T-helper 2 cell treated with Interferon-gamma antibody and Interleukin-4, amounts not matched to agents 100 ng/mL and 5 ng/mL, for 36 hours (primary cell): ENCODE measurements at regions not wholly inside any gene's neighbourhood (a gene's known extent, or its start where the extent isn't known, plus 50 kb on each side); places are given as distances from the start of the nearest gene placed in this dataset.
"Not testable (repeated sequence)": the region's sequence is repeated elsewhere in the genome, so short reads cannot be mapped to it uniquely, and the experiment has no call there.

Experiments used
- intact Hi-C: fragments of 100-400 bp; cut with micrococcal nuclease; formaldehyde crosslinking; loops from one replicate; pipeline ENCODE4 v1.15.1; 2023

DNA sequence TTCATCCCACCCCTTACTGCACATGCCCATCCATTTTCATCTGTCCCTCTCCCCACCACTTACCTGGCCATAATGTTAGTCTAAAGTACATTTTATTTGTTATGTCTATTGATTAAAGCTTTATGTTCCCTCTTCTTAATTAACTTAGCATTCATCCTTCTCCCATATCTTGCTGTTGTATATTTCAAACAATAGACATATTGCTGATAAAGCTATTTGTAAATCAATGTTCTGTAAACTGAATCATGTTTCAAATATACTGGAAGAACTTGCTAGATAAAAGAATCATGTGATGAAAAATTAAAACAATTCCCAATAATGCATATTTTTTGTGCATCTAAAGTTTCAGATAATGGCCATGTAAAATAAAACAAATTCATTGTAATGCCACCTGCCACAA, 249.2 kb downstream of the IGSF11 start:
- intact Hi-C loops: no loop called here

DNA sequence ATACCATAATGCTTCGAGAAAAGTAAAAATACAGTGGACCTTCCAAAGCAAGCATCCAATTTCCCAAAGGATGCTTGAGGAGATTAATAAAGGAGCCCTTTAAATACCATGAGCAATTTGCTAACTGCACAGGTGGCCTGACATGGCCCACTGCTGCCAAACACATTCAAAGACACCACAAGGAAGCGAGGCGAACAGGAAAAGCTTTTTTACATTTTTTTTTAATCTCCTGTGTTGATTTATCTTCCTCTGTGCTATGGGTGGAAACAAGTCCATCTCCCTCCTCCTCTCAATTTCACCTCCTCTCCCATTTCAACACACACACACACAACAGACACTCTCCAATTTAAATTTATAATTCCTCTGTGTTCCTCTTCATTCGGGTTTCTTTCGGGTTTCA, 243.4 kb downstream of the IGSF11 start:
- intact Hi-C loops: no loop called here

DNA sequence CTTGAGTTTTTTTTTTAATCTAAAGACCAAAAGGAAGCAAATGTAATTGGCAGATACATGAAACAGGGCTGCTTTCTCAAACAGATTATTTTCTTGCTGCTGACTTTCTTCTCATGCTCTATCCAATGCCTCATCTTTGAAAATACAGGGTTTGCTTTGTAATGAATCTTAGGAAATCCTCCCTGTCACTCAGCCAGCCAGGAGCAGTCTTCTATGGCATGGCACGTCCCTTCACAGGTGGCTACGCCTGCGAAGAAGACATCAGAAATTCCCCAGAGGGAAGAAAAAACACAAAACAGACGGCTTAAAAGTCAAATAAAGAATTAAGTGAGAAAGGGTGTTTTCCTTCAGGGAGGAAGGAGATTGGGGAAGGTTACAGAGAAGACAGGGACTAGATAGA, 242.5 kb downstream of the IGSF11 start:
- intact Hi-C loops: no loop called here

DNA sequence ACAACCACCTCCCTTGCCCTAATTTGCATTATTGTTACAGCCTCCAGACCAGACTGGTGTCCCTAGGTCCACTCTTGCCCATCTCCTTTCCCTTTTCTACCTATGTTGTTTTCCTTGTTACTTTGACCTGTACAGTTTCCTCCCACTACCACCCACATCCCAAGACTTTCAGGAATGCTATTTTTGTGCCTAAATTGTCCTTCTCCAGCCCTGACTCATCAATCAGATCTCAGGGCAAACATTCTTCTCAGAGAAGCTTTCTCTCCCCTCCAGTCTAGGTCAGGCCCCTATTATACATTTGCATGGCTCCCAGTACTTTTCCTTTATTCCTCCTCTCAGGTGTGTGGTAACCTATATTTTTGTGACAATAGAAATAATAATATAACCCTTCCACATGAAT, 241.5 kb downstream of the IGSF11 start:
- intact Hi-C loops: no loop called here

DNA sequence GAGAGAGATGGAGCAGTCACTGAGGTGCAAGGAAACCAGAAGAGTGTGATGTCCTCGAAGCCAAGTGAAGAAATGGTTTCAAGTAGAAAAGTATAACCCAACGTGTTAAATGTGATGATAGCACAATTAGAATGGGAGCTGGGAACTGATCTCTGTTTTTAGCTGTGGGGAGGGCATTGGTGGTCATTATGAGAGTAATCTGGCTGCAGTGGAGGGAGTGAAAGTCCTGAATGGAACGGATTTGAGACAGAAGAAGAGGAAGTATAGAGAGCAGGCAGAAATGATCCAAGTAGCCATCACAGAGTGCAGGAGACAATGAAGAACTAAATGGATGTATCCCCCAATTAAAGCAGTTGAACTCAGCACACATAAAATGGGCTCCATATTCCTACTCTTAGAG, 235.3 kb downstream of the IGSF11 start:
- intact Hi-C loops: no loop called here

DNA sequence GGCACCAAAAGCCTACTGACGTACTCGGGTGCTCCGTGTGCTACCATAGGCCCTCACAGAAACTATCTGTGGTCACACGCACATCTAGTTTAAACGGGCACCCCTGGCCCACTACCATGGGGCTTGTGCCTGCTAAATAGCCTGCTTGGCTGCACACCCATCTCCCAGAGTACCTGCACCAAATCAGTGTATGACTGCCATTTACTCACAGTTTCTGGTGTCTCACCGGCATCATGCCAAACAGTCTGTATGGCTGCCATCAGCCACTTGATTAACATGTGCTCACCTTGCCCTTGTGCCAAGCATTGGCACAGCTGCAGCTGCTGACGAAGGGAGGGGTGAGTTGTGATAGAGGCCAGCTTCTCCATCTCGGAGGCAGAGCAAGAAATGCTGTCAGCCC, 232.7 kb downstream of the IGSF11 start:
- intact Hi-C loops: no loop called here

DNA sequence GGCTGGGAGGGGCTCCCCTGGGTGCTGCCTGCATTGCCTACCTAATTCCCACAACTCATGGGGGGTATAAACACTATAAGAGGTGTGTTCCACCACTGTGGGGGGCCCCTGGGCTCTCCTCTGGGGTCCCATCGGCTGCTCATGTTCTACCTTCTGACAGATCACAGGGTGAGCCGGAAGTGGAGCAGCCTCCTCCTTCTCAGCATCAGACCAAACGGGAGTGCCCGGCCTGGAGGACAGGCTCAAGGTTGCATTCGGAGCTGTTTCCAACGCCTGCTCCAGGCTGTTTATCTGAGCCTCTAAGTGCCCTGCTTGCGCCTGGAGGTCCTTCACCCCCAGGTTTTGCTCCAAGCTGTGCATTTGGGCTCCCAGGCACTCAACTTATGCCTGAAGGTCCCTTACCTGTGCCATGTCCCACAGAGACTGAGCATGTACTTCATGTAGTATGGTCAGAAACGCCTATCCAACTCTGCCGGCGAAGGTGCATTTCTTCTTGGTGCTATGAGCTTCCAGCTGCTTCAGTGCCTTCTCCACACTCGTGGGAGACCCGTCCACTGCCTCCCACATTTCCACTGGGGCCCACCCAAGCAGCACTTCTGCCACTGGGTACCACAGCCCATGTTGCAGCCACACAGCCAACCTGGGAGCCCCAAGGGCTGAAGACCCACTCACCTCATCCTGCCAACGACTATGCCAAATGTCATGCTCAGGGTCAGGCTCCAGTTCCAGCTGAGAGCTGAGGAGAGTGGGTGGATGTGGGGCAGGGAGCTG, 232.1 kb downstream of the IGSF11 start:
- intact Hi-C loops: no loop called here

DNA sequence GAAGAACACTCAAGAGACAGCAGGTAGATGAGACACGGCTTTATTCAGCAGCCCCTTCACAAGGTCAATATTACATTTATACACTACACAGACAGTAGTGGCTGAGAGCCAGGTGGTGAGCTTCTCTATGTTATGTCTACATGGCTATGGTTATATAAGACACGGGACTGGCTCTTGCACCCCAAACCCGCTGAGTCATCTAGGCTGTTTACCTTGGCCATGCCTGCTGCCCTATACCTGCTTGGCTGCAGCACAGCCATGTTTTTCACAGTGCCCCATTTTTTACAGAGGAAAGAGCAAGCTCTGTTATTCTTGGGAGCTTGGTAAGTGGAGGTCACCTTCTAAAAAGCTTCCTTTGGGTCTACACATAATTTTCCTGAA, 231.6 kb downstream of the IGSF11 start:
- intact Hi-C loops: no loop called here

DNA sequence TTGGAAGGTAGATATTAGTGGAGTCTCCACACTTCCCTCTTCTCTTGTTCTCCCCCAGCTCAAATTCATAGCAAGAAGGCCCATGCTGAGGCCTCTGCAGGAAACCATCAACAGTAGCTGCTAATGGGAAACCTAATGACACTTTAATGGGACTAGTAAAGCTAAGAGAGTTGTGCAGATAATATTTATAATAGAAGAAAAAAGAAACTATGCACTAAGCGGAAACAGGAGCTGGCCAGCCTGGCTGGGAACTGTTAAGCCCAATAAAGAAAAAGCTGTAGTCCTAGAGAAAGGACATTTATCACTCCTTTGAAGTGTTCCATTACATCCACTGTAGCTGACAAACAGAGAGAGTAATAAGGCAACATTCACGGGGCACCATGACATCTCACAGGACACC, 229.6 kb downstream of the IGSF11 start:
- intact Hi-C loops: no loop called here

DNA sequence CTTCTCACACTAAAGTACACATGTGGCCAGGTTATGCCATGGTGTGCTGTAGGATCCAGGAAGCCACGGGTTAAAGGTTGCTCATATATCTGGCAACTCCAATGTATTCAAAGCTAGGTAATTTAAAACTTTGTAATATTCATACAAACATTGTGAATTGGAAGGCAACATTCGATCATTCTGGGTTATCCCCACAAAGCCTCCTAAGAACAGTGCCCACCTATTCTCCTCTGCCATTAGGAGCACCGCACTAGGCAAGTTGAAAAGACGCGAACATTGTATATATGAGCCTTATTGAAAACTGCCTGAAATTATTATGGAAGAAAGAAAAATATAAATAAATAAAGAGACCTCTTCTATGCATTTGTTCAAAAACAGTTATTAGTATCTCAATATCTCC, 228.2 kb downstream of the IGSF11 start:
- intact Hi-C loops: no loop called here

DNA sequence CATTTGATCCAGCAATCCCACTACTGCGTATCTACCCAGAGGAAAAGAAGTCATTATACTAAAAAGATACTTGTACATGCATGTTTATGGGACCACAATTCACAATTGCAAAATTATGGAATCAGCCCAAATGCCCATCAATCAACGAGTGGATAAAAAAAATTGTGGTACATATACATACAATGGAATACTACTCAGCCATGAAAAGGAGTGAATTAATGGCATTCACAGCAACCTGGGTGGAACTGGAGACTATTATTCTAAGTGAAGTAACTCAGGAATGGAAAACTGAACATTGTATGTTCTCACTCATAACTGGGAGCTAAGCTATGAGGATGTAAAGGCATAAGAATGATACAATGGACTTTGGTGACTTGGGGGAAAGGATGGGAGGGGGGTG, 227.3 kb downstream of the IGSF11 start:
- intact Hi-C loops: not testable (repeated sequence)

DNA sequence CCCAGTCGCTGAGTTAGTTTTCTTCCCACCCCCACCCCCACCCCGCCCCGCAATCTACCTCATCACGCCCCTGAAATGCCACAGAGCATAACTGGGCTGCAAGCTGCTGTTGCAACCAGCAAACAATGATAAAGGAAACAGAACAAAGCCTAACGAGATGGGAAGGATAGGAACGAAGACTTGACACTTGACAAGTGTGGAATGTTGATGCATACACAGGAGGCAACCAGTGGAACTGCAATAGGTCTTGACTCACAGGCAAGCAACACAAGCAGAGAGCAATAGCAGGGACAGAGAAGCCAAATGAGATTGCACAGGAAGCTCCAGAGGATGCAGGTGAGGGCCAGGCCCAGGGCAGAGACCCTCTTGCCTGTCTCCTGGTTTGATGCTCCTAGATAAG, 225.9 kb downstream of the IGSF11 start:
- intact Hi-C loops: no loop called here

DNA sequence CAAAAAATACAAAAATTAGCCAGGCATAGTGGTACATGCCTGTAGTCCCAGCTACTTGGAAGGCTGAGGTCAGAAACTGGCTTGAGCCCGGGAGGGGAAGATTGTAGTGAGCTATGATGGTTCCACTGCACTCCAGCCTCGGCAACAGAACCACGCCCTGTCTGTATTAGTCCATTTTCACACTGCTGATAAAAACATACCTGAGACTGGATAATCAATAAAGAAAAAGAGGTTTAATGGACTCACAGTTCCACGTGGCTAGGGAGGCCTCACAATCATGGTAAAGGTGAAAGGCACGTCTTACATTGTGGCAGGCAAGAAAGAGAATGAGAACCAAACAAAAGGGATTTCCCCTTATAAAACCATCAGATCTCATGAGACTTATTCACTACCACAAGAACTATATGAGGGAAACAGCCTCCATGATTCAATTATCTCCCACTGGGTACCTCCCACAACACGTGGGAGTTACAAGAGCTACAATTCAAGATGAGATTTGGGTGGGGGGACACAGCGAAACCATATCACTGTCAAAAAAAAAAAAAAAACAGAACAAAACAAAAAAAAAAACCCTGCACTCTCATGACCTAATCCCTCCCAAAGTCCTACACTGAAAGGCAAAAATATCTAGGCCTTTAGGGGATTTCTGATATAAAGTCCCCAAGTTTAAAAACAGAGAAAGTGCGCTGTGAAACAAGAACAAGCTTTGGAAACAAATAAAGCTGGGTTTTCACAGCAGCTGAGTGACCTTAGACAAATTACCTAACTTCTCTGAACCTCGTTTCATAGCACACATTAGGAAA, 224.7 kb downstream of the IGSF11 start:
- intact Hi-C loops: no loop called here

DNA sequence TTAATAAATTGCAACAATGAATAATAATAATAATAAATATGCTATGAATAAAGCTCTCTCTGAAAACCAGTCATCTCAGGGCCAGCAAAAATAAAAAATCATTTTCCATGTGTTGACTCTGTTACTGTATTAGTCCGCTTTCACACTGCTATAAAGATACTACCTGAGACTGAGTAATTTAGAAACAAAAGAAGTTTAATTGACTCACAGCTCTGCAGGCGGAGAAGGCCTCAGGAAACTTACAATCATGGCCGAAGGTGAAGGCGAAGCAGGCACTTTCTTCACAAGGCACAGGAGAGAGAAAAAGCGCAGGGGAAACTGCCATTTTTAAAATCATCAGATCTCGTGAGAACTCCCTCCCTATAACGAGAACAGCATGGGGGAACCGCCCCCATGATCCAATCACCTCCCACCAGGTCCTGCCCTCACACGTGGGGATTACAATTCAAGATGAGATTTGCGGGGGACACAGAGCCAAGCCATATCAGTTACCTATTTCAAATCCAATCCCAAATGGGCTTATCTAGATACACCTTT, 224.1 kb downstream of the IGSF11 start:
- intact Hi-C loops: no loop called here

DNA sequence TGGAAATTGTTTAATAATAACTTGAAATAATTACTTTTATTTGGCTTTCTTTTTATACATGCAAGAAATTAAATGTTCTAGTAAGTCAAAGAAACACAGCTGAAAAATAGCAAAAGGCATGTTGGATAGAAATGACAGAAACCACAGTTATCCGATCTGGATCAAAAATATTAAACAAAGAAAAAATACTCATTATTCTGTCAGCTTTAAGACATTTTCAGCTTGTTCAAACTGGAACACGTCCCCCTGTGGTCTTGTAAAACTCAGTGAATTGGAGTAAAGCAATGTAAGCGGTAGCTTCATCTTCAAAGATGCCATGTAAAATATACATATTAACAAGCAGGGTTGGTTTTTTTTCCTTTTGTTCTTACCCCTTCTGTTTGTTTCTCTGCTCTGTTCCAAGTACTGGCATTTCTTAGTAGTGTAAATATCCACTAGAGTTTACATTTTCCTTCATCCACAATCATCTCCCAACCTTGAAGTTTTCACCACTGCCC, 223.4 kb downstream of the IGSF11 start:
- intact Hi-C loops: no loop called here

DNA sequence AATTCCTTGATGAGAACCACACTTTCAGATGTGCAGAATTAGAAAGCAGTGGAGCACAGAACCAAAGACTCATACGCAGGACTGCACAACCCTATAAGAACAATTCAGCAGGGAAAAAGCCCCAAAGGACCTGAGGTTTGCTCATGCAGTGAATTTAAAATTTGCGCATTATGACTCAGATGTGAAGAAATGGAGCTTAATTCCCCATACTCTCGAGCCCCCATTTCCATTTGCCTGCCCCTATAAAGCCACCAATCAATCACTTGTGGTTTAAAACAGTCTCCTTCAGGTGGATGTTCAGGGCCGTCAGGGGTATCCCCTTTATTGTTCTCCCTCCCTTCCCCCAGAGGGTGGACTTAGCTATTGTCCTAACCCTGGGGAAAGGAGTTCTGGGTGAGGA, 221.2 kb downstream of the IGSF11 start:
- intact Hi-C loops: no loop called here

DNA sequence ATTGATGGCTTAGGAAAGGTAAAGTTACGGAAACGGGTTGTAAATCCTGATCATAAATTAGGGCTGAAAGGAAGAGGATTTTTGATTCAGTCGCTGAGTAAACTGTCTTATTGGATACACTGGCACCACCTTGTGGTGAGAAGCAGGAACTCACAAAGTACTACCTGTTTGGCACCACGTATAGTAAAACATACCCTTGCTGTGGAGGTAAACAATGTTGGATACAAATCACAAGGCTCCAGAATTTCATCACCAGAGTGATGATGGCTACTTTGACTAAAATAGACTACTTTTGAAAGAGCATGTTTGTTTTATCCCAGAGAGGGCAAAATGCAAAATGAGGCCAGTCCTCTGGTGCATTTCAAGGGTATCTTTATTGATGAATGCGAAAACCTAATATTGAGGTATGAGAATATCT, 216.9 kb downstream of the IGSF11 start:
- intact Hi-C loops: loop anchor here (2.0 kb wide), 1 partner anchor 1799 kb away; no protein-coding TSS in a partner anchor

DNA sequence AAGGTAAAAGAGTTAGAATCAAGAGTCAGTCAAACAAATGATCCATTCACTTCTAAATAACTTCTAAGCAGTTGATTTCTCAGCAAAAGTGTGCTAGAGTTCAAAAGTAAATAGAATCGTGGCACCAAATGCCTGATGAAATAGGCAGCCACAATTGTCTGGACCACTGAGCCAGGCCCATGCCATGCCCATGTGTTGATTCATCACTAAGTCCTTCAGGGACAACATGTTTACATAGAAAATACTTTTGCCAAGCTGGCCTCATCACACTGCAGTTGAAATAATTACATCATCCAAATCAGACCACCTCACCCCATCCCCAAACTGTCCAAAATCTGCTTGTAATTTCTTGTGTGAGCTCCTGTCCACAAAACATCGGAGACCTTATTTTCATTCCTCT, 216.3 kb downstream of the IGSF11 start:
- intact Hi-C loops: no loop called here

DNA sequence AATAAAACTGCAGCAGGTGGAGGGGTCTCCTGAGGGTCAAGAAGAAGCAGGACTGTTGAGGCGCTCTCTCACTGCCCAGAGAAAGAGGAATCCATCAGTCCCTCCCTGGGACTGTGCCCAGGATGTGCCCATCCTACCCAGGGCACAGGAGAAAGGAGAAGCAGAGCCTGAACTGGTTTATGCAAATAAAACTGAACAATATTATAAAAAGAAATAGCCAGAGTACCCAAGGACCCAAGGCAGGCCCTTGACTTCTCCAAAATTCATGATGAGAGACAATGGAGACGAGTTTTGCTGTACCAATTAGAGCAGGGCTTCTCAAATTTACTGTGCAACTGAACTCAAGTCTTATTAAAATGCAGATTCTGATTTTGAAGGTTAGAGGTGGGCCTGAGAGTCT, 211.0 kb downstream of the IGSF11 start:
- intact Hi-C loops: no loop called here

DNA sequence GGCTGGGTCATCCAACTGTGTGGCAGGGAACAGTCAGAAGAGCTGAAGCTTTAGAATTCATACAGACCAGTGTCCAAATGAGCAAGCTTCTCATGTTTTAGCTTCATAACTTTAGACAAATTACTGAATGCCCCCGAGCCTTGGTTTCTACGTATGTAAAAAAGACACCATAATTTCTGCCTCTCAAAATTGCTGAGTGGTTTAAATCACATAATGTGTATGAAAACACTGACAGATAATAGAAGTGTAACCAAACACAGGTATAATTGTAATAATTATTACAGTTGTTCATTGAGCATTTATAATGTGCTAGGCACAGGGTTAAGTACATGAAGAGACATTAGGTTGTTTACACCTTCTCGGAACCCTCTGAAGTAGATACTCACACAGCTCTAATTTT, 207.2 kb downstream of the IGSF11 start:
- intact Hi-C loops: no loop called here

DNA sequence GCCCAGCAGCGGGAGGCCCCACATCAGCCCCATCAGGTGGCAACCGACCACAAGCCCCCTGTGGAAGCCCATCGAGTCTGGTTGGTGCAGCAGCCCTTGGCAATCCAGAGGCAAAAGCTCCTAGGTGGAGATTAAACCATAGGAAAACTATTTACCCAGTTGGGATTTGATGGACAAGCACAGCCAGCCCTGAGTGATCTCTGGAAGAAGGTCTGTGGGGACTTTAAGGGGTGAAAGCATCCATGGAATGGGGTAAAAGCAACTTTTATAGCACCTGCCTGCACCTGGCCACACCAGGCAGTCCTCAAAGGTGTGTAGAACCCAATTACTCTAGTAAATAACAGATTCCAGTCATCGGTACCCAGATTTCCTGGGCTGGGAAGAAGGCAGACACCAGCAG, 206.3 kb downstream of the IGSF11 start:
- intact Hi-C loops: no loop called here

DNA sequence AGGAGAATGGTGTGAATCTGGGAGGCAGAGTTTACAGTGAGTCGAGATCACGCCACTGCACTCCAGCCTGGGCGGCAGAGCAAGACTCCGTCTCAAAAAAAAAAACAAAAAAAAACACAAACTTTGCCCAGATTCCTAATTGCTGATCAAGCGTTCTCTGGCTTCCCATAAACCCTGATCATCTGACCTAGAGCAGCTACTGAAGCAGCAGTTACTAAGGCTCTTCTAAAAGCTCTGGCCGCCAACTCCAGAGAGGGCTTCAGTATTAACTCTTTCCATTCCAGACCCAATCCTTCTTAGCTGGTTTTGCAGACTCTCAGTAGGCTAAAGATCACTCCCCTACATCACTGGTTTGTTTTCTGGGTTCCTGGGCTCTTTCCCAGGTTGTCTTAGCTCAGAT, 201.6 kb downstream of the IGSF11 start:
- intact Hi-C loops: no loop called here
